GM23248 (cell line): ENCODE measurements at regions not wholly inside any gene's neighbourhood (a gene's known extent, or its start where the extent isn't known, plus 50 kb on each side); places are given as distances from the start of the nearest gene placed in this dataset.

Source experiments
- EZH2 ChIP-seq: fragments of 200-600 bp; sonication (generic); IDR thresholded peaks from 2 replicates; pipeline ENCODE4 v1.6.1; 2018; ENCODE audit warnings: antibody characterized with exemption, mild to moderate bottlenecking; ENCODE audit not compliant: insufficient read depth, poor library complexity, severe bottlenecking
- EZH2phosphoT487 ChIP-seq: fragments of 200-600 bp; sonication (generic); IDR thresholded peaks from 2 replicates; pipeline ENCODE4 v1.6.1; 2018; ENCODE audit warnings: antibody characterized with exemption, moderate library complexity, mild to moderate bottlenecking, low read depth; ENCODE audit not compliant: insufficient read depth

DNA sequence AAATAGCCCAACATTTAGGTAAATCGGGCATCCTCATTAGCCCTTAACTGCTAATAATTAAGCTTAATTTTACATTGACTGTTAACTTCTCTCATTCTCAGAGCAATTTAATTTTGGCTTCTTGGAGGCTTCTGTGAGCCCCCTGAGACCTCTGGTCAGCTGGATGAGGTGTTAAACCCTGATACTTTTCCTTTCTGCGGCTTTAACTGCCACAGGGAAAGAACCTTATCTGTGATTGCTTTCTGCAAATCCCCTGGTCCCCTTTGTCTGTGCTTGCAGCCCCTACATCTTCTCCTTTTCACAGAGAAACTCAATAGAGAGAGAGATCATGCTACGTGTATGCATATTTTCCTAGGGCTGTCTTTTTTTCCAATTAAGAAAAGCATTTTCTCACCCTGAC is 184.5 kb upstream of the CSF3R start:
- TF ChIP-seq EZH2 (no peak), EZH2phosphoT487 (no peak)
